IPS DF 6.9 (cell line): ENCODE measurements at regions not wholly inside any gene's neighbourhood (a gene's known extent, or its start where the extent isn't known, plus 50 kb on each side); places are given as distances from the start of the nearest gene placed in this dataset.

Experiments used
- DNase-seq: peaks from one replicate; pipeline ENCODE4 v3.0.0-alpha.2; 2013; ENCODE audit warnings: low read depth, low spot score
- H3K27ac ChIP-seq: one replicate; pipeline ENCODE4 v1.5.1; 2013; ENCODE audit warnings: low read length, control low read depth
- H3K27me3 ChIP-seq: 2 replicates; pipeline ENCODE4 v1.6.1; 2013; ENCODE audit warnings: mild to moderate bottlenecking, low read length; ENCODE audit not compliant: control insufficient read depth, insufficient read depth
- H3K36me3 ChIP-seq: 2 replicates; pipeline ENCODE4 v1.6.1; 2013; ENCODE audit warnings: low read length; ENCODE audit not compliant: control insufficient read depth, insufficient read depth
- H3K4me1 ChIP-seq: 2 replicates; pipeline ENCODE4 v1.6.1; 2013; ENCODE audit warnings: low read length; ENCODE audit not compliant: control insufficient read depth, insufficient read depth
- H3K4me3 ChIP-seq: 2 replicates; pipeline ENCODE4 v1.5.1; 2013; ENCODE audit warnings: mild to moderate bottlenecking, low read length
- H3K9me3 ChIP-seq: 2 replicates; pipeline ENCODE4 v1.6.1; 2013; ENCODE audit warnings: low read length, inconsistent platforms; ENCODE audit not compliant: control insufficient read depth, insufficient read depth
- WGBS: extraction: QIAGEN DNeasy Blood & Tissue Kit; methylation state at CpG from one replicate; pipeline ENCODE4 v1.1.7; 2013; ENCODE audit warnings: mixed read lengths, missing lambda C conversion rate; ENCODE audit not compliant: insufficient read length, insufficient coverage; 5-methylcytosine and 5-hydroxymethylcytosine counted together

DNA sequence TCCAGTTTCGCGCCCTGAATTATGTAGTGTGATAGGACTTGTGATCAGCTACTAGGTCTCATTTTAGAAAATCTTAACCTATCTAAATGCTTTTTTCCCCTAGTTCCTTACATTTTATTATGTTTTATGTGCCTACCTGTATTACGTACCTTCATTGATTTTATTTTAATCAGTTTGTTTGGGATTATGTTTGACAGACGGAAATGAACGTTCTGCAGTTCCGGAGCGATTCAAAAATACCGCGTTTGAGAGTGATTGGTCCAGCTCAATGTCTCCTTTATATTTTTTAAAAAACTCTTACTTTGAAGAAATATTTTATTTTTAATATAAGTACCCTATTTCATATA lies 114.3 kb upstream of the BTN3A2 start:
- Histone ChIP-seq H3K4me1 (no peaks in the 10 kb centered on the region; the same call in 1 of the 2 replicates), H3K27ac (no peak overlapping the region), H3K27me3 (no peaks in the 10 kb centered on the region), H3K4me3 (peak overlapping the region; percentile 91; the same call in 1 of the 2 replicates), H3K36me3 (no peaks in the 10 kb centered on the region), H3K9me3 (no peaks in the 10 kb centered on the region)
- DNase-seq, result no peak
- no CpG with 5 or more reads among the region's 9 CpGs for whole genome bisulfite sequencing

- no peaks in the 10 kb centered on the region for H3K36me3 ChIP-seq
- peak overlapping the region; percentile 90 for H3K4me3 ChIP-seq
- H3K27ac ChIP-seq, result peak overlapping the region; percentile 3
- H3K9me3 ChIP-seq, result no peaks in the 10 kb centered on the region
- DNase-seq, result no peak
- H3K4me1 ChIP-seq, result no peaks in the 10 kb centered on the region; the same call in 1 of the 2 replicates
- no CpG with 5 or more reads among the region's 32 CpGs for WGBS
- no peaks in the 10 kb centered on the region for H3K27me3 ChIP-seq
Measured at GRCh38 chr6:26251354-26252076, 113.5 kb upstream of the BTN3A2 start.

DNA sequence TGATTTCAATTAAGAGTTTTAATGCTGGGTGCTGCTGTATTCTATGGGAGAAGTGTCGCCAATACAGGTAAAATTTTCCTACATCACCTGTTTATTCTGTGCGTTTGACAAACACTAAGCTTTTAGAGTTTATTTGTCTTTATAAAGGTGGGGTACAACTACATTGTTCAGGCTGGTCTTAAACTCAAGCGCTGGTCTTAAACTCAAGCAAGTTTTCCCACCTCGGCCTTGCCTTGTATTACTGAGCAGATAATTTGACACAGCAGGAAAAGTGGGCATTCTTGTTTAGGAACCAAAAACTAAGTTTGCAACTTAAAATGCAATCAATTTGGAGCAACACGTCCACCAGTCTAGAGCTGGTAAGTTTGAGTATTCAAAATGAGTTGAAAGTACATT lies 112.9 kb upstream of the BTN3A2 start:
- WGBS, result no CpG with 5 or more reads among the region's 5 CpGs
- Histone ChIP-seq H3K4me3 (peak overlapping the region; percentile 90; the same call in 1 of the 2 replicates), H3K36me3 (no peaks in the 10 kb centered on the region), H3K9me3 (no peaks in the 10 kb centered on the region), H3K4me1 (no peaks in the 10 kb centered on the region; the same call in 1 of the 2 replicates), H3K27ac (peak overlapping the region; percentile 3), H3K27me3 (no peaks in the 10 kb centered on the region)
- DNase-seq, result no peak

DNA sequence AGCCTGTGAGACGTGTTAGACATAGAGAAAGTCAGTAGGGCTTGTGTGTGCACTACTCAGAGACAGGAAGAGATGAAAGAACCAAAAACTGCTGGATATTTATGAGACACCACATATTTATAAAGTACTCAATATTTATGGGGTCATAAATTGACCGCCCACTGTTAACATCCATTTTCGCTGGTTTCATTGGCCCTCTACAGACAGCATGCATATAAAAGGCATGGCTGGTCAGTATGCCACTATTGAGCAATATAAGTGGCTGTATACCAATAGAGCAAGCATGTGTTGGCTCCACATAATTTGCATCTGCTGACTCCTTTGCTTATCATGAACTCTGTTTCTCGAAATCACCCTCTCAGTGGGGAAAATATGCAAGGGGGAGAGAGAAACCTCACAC lies 110.3 kb upstream of the BTN3A2 start:
- Histone ChIP-seq H3K27ac (no peak overlapping the region), H3K4me3 (no peak overlapping the region), H3K9me3 (no peaks in the 10 kb centered on the region), H3K27me3 (no peaks in the 10 kb centered on the region), H3K36me3 (no peaks in the 10 kb centered on the region), H3K4me1 (no peaks in the 10 kb centered on the region; the same call in 1 of the 2 replicates)
- DNase-seq, result no peak
- WGBS, result no CpG with 5 or more reads among the region's 4 CpGs

DNA sequence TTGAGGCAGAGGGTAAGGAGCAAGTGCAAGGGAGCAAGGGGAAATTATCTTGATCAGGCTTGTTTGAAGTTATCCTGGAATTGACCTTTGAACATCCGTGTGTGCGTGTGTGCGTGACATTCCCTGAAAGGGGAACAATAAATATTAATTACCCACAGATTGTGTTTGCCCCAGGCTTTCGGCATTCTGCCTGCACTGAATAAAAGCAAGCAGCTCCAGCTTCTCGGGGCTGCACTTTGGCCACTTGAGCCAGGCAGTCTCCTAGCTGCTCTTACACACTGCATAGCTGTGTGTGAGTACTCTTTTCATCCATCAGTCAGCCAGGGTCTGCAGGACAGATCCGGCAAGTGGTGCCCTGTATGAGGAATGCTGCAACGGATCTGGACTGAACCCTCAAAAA lies 107.7 kb upstream of the BTN3A2 start:
- no peak for DNase-seq
- Histone ChIP-seq H3K9me3 (no peaks in the 10 kb centered on the region), H3K4me1 (no peaks in the 10 kb centered on the region; the same call in 1 of the 2 replicates), H3K27me3 (no peaks in the 10 kb centered on the region), H3K4me3 (no peak overlapping the region), H3K27ac (no peak overlapping the region), H3K36me3 (no peaks in the 10 kb centered on the region)
- WGBS, result no CpG with 5 or more reads among the region's 7 CpGs

GRCh38 chr6:26258212-26258977 lies 106.6 kb upstream of the BTN3A2 start:
- DNase-seq, result no peak
- no CpG with 5 or more reads among the region's 5 CpGs for WGBS
- H3K4me1 ChIP-seq, result no peaks in the 10 kb centered on the region; the same call in 1 of the 2 replicates
- no peaks in the 10 kb centered on the region for H3K27me3 ChIP-seq
- H3K27ac ChIP-seq, result no peak overlapping the region
- no peaks in the 10 kb centered on the region for H3K36me3 ChIP-seq
- H3K4me3 ChIP-seq, result no peak overlapping the region
- H3K9me3 ChIP-seq, result no peaks in the 10 kb centered on the region

DNA sequence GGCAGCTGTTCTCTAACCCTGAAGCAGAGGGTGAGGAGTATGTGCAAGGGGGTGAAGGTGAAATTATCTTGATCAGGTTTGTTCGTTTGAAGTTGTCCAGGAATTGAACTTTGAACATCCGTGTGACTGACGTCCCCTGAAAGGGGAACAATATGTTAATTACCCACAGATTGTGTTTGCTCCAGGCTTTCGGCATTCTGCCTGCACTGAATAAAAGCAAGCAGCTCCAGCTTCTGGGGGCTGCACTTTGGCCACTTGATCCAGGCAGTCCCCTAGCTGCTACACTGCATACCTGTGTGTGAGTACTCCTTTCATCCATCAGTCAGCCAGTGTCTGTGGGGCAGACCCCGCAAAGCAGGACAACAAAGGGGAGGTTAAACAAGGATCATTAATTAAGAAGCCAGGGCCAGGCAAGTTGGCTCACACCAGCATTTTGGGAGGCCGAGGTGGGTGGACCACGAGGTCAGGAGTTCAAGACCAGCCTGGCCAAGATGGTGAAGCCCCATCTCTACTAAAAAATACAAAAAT lies 104.8 kb upstream of the BTN3A2 start:
- Histone ChIP-seq H3K27ac (no peak overlapping the region), H3K4me1 (no peaks in the 10 kb centered on the region), H3K27me3 (no peaks in the 10 kb centered on the region), H3K4me3 (no peak overlapping the region), H3K9me3 (no peaks in the 10 kb centered on the region), H3K36me3 (no peaks in the 10 kb centered on the region)
- DNase-seq, result no peak
- WGBS, result no CpG with 5 or more reads among the region's 7 CpGs

DNA sequence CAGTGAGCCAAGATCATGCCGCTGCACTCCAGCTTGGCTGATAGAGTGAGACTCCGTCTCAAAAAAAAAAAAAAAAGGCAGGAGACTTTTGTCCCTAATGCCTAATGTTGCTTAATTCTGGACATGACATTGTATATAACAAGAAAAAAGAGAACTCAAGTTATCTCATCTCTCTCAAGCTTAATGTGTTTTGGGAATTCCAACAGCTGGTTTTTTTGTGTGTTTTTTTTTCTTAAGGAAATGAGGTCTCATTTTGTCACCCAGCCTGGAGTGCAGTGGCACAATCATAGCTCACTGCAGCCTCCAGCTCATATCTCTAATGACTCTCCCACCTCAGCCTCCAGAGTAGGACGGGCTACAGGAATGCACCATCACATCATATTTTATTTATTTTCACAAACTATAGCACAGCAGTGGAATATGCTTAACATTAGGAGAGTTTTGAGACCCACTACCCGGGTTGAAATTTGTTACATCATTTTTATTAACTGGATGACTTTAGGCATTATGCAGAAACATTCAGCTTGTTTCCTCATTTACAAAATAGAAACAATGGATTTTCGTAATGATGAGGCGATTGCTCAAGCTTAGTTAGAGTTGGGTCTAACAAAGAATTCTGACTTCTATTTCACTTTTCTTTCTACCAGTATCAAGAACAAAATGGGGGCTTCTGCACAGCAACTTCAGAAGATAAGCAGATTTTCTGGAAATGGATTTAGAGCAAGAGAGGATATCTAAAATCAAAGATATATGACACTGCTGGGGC lies 104.1 kb upstream of the BTN3A2 start:
- Histone ChIP-seq H3K36me3 (no peaks in the 10 kb centered on the region), H3K9me3 (no peaks in the 10 kb centered on the region), H3K4me1 (no peaks in the 10 kb centered on the region), H3K27me3 (no peaks in the 10 kb centered on the region), H3K27ac (no peak overlapping the region), H3K4me3 (no peak overlapping the region)
- no CpG with 5 or more reads among the region's 6 CpGs for WGBS
- DNase-seq, result no peak

DNA sequence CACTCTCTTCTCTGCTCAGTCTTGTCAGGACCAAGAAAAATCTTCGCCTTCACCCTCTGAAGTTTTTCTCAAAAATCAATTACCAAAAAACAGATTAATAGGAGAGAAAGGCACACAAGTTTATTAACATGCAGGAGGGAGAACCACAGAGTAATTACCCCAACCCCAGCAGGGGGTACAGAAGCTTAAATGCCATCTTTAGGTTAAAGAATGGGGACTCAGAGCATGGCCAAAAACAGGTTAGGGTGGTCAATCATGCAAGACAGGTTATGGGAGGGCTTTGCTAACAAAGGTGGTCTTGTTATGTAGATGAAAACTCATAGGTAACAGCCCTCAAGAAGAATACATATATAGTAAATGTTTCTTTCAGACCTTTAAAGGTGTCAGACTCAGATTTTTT lies 100.5 kb upstream of the BTN3A2 start:
- no CpG with 5 or more reads among the region's 1 CpG for WGBS
- Histone ChIP-seq H3K9me3 (no peaks in the 10 kb centered on the region), H3K27me3 (no peaks in the 10 kb centered on the region), H3K4me3 (no peak overlapping the region), H3K36me3 (no peaks in the 10 kb centered on the region), H3K4me1 (no peaks in the 10 kb centered on the region), H3K27ac (no peak overlapping the region)
- DNase-seq, result no peak

GRCh38 chr6:26267083-26267589 lies 97.9 kb upstream of the BTN3A2 start:
- no peak for DNase-seq
- WGBS, result no CpG with 5 or more reads among the region's 3 CpGs
- Histone ChIP-seq H3K4me3 (no peak overlapping the region), H3K27ac (no peak overlapping the region), H3K36me3 (no peaks in the 10 kb centered on the region), H3K4me1 (no peaks in the 10 kb centered on the region), H3K27me3 (no peaks in the 10 kb centered on the region), H3K9me3 (no peaks in the 10 kb centered on the region)
